ENCODE measurements at regions not wholly inside any gene's neighbourhood (a gene's known extent, or its start where the extent isn't known, plus 50 kb on each side); places are given as distances from the start of the nearest gene placed in this dataset.

DNA sequence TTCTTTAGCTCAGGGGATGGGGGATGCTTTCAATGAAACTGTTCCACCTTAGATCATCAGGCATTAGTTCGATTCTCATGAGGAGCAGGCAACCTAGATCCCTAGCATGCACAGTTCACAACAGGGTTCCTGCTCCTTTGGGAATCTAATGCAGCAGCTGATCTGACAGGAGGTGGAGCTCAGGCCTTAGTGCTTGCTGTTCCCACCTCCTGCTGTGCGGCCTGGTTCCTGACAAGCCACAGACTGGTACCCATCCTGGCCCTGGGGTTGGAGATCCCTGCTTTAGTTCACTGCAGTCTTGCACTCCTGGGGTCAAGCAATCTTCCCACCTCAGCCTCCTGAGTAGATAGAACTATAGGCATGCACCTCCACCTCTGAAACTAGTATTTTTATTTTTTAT, 1369.8 kb upstream of the NUDT12 start:
- Mint-ChIP-seq H3K9me3 (ENCODE audit: unreplicated experiment) (no peaks in the 10 kb centered on the region), H3K27me3 (ENCODE audit: unreplicated experiment) (no peaks in the 10 kb centered on the region), H3K4me1 (ENCODE audit: unreplicated experiment) (no peaks in the 10 kb centered on the region), H3K27ac (ENCODE audit: unreplicated experiment) (no peak overlapping the region), H3K36me3 (ENCODE audit: low read depth, unreplicated experiment) (no peaks in the 10 kb centered on the region), H3K4me3 (ENCODE audit: unreplicated experiment) (no peak overlapping the region)
- TF ChIP-seq CTCF (IDR thresholded peaks at IDR 0.05; ENCODE audit: unreplicated experiment), result no peak
- no peak for DNase-seq (ENCODE audit: low spot score)

DNA sequence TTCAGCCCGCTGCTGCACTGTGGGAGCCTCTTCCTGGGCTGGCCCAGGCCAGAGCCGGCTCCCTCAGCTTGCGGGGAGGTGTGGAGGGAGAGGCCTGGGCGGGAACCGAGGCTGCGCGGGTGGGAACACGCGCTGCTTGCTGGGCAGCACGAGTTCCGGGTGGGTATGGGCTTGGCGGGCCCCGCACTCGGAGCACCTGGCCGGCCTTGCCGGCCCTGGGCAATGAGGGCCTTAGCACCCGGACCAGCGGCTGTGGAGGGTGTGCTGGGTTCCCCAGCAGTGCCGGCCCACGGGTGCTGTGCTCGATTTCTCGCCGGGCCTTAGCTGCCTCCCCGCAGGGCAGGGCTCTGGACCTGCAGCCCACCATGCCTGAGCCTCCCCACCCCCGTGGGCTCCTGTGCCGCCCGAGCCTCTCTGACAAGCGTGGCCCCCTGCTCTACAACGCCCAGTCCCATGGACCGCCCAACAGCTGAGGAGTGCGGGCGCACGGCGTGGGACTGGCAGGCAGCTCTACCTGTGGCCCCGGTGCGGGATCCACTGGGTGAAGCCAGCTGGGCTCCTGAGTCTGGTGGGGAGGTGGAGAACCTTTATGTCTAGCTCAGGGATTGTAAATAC, 1366.4 kb upstream of the NUDT12 start:
- H3K9me3 Mint-ChIP-seq (ENCODE audit: unreplicated experiment), result no peaks in the 10 kb centered on the region
- TF ChIP-seq CTCF (IDR thresholded peaks at IDR 0.05; ENCODE audit: unreplicated experiment), result no peak
- no peak overlapping the region for H3K4me3 Mint-ChIP-seq (ENCODE audit: unreplicated experiment)
- DNase-seq (ENCODE audit: low spot score), result no peak
- H3K4me1 Mint-ChIP-seq (ENCODE audit: unreplicated experiment), result no peaks in the 10 kb centered on the region
- H3K27ac Mint-ChIP-seq (ENCODE audit: unreplicated experiment), result no peak overlapping the region
- H3K27me3 Mint-ChIP-seq (ENCODE audit: unreplicated experiment), result no peaks in the 10 kb centered on the region
- no peaks in the 10 kb centered on the region for H3K36me3 Mint-ChIP-seq (ENCODE audit: low read depth, unreplicated experiment)

DNA sequence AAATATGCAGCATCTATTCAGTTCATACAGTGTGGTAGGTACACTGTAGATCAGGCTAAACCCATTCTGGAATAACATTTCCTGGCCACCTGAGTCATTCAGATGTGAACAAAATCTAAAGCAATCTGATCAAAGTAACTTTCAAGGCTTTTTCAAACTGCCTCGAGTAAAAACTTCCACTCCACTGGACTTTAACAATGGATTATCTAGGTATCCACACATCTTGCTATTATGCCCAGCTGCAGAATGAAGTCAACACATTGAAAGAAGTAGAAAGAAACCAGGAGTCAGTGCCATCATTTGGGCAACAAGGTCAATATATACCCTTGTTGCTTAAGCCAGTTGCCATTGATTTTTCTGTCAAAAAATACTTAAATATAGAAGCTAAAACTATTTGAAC, 1352.6 kb upstream of the NUDT12 start:
- H3K4me3 Mint-ChIP-seq (ENCODE audit: unreplicated experiment), result no peak overlapping the region
- no peak for DNase-seq (ENCODE audit: low spot score)
- H3K9me3 Mint-ChIP-seq (ENCODE audit: unreplicated experiment), result no peaks in the 10 kb centered on the region
- no peaks in the 10 kb centered on the region for H3K27me3 Mint-ChIP-seq (ENCODE audit: unreplicated experiment)
- no peak for TF ChIP-seq CTCF (IDR thresholded peaks at IDR 0.05; ENCODE audit: unreplicated experiment)
- no peaks in the 10 kb centered on the region for H3K4me1 Mint-ChIP-seq (ENCODE audit: unreplicated experiment)
- H3K27ac Mint-ChIP-seq (ENCODE audit: unreplicated experiment), result no peak overlapping the region
- H3K36me3 Mint-ChIP-seq (ENCODE audit: low read depth, unreplicated experiment), result no peaks in the 10 kb centered on the region

DNA sequence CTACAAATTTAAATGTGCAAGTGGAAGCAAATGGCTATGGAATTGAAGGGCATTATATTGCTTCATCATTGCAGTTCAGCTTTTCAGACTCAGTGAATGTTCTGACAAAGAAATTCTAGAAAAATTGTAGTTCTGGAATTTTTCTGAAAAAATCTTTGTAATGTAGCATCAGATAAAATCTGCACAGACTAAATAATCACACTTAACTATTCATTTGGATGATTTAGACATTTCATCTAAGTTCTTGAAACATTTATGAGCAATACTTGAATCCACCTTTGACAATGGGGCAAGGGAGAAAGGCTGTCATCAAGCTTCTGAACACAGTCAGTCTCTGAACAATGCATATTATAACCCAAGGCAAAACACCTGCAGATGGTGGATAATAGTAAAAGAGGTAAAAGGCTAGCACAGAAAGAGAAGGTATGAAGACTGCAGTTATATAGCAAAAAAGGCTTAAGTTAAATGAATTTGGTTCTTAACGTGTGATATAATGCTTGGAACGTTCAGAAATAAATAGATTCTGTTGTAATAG, 1352.0 kb upstream of the NUDT12 start:
- H3K4me3 Mint-ChIP-seq (ENCODE audit: unreplicated experiment), result no peak overlapping the region
- no peaks in the 10 kb centered on the region for H3K9me3 Mint-ChIP-seq (ENCODE audit: unreplicated experiment)
- H3K4me1 Mint-ChIP-seq (ENCODE audit: unreplicated experiment), result no peaks in the 10 kb centered on the region
- no peak for DNase-seq (ENCODE audit: low spot score)
- no peaks in the 10 kb centered on the region for H3K36me3 Mint-ChIP-seq (ENCODE audit: low read depth, unreplicated experiment)
- no peaks in the 10 kb centered on the region for H3K27me3 Mint-ChIP-seq (ENCODE audit: unreplicated experiment)
- TF ChIP-seq CTCF (IDR thresholded peaks at IDR 0.05; ENCODE audit: unreplicated experiment), result no peak
- H3K27ac Mint-ChIP-seq (ENCODE audit: unreplicated experiment), result no peak overlapping the region

DNA sequence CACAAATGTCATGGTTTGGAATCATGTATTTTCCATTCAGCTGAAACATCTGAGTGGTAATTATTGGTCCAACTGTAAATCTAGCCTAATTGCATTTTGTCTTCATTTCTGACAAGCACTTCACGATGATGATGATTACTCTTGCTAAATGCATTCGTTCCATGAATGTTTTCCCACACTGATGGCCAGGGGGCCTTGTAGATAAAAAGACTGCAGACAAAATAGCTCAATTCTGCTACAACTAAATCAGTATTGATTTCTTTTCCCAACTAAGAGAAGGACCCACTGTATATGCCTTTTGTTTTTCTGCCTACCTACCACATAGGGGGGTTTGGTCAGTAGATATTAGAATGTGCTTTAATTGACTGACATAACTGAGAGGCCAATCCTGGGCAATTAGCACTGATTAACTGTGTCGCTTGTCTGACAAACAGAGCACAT, 1351.3 kb upstream of the NUDT12 start:
- no peak for DNase-seq (ENCODE audit: low spot score)
- no peaks in the 10 kb centered on the region for H3K27me3 Mint-ChIP-seq (ENCODE audit: unreplicated experiment)
- no peak overlapping the region for H3K4me3 Mint-ChIP-seq (ENCODE audit: unreplicated experiment)
- no peak for TF ChIP-seq CTCF (IDR thresholded peaks at IDR 0.05; ENCODE audit: unreplicated experiment)
- no peaks in the 10 kb centered on the region for H3K4me1 Mint-ChIP-seq (ENCODE audit: unreplicated experiment)
- H3K27ac Mint-ChIP-seq (ENCODE audit: unreplicated experiment), result no peak overlapping the region
- H3K36me3 Mint-ChIP-seq (ENCODE audit: low read depth, unreplicated experiment), result no peaks in the 10 kb centered on the region
- H3K9me3 Mint-ChIP-seq (ENCODE audit: unreplicated experiment), result no peaks in the 10 kb centered on the region

Data from endothelial cell (in vitro differentiated cells).